DND-41 (cell line): ENCODE measurements at regions not wholly inside any gene's neighbourhood (a gene's known extent, or its start where the extent isn't known, plus 50 kb on each side); places are given as distances from the start of the nearest gene placed in this dataset.
"Not testable (repeated sequence)": the region's sequence is repeated elsewhere in the genome, so short reads cannot be mapped to it uniquely, and the experiment has no call there.

Source experiments
- ATAC-seq: fragments of 200-7000 bp; cut with Tn5 transposase; 3 replicates; pipeline ENCODE4 v1.9.1; 2021; ENCODE audit warnings: low read depth; ENCODE audit not compliant: insufficient read depth
- DNase-seq: peaks from one replicate; pipeline ENCODE4 v3.0.0-alpha.2; 2020
- H2AFZ ChIP-seq: 2 replicates; pipeline ENCODE4 v1.6.0; 2012; ENCODE audit warnings: low read depth, low read length
- H3K27ac ChIP-seq: 2 replicates; pipeline ENCODE4 v1.5.1; 2012; ENCODE audit warnings: low read length, inconsistent platforms
- H3K27me3 ChIP-seq: fragments of 200-600 bp; sonication (generic); 2 replicates; pipeline ENCODE4 v1.6.0; 2012; ENCODE audit warnings: low read length, mild to moderate bottlenecking, inconsistent platforms; ENCODE audit not compliant: insufficient read depth, poor library complexity
- H3K36me3 ChIP-seq: 2 replicates; pipeline ENCODE4 v1.5.1; 2012; ENCODE audit warnings: low read length, inconsistent platforms; ENCODE audit not compliant: insufficient read depth
- H3K4me1 ChIP-seq: 2 replicates; pipeline ENCODE4 v1.5.1; 2012; ENCODE audit warnings: mild to moderate bottlenecking, low read length; ENCODE audit not compliant: insufficient read depth
- H3K4me2 ChIP-seq: 2 replicates; pipeline ENCODE4 v1.6.0; 2012; ENCODE audit warnings: mild to moderate bottlenecking, moderate library complexity, low read length, inconsistent platforms; ENCODE audit not compliant: insufficient read depth
- H3K4me3 ChIP-seq, 2 experiments: fragments of 200-600 bp in 1 of 2; shearing (Covaris generic) in 1 of 2; 2 replicates each; pipeline ENCODE4 v1.5.1; 2012 to 2016; ENCODE audit warnings: inconsistent platforms in 2 of 2, low read length in 2 of 2, mild to moderate bottlenecking in 2 of 2, low read depth in 1 of 2, moderate library complexity in 1 of 2
- H3K79me2 ChIP-seq: 2 replicates; pipeline ENCODE4 v1.6.0; 2012; ENCODE audit warnings: low read length, inconsistent platforms; ENCODE audit not compliant: insufficient read depth
- H3K9ac ChIP-seq: 2 replicates; pipeline ENCODE4 v1.6.0; 2012; ENCODE audit warnings: low read depth, mild to moderate bottlenecking, inconsistent platforms, low read length, moderate library complexity
- H3K9me3 ChIP-seq: 2 replicates; pipeline ENCODE4 v1.5.1; 2012; ENCODE audit warnings: low read length, moderate library complexity, mild to moderate bottlenecking, inconsistent platforms; ENCODE audit not compliant: insufficient read depth, severe bottlenecking
- H4K20me1 ChIP-seq: 2 replicates; pipeline ENCODE4 v1.6.0; 2012; ENCODE audit warnings: low read length; ENCODE audit not compliant: insufficient read depth
- EZH2 ChIP-seq: IDR thresholded peaks from 3 replicates; pipeline ENCODE4 v1.6.1; 2012; ENCODE audit warnings: borderline replicate concordance, low read depth, mild to moderate bottlenecking, moderate library complexity, low read length, inconsistent platforms; ENCODE audit not compliant: severe bottlenecking
- TF ChIP-seq, protein P1 (sequence below): IDR thresholded peaks from 2 replicates; pipeline ENCODE4 v1.5.1; 2012; ENCODE audit warnings: borderline replicate concordance, low read length, moderate library complexity, mild to moderate bottlenecking; ENCODE audit not compliant: poor library complexity, severe bottlenecking; ENCODE audit errors: extremely low read depth

DNA sequence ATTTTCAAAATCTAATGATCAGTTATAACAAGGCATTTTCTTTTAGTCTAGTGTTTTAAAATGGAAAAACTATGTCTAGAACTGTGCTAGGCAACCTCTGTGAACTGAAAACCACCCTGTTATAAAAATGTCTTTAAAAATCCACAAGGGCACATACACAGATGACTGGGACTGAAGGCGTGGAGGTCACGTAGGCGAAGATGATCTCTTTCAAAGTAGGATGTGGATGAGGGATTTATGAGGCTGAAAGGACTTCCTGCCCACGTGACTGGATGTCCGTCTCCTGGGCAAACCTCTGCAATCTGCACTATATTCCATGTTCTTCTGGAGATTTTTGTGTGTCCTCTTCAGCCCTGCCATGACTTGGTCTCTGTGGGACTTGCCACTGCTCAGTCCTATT, 84.2 kb upstream of the ZNF536 start:
- H3K9me3 ChIP-seq: no peaks in the 10 kb centered on the region
- no peak for ATAC-seq
- DNase-seq: no peak

DNA sequence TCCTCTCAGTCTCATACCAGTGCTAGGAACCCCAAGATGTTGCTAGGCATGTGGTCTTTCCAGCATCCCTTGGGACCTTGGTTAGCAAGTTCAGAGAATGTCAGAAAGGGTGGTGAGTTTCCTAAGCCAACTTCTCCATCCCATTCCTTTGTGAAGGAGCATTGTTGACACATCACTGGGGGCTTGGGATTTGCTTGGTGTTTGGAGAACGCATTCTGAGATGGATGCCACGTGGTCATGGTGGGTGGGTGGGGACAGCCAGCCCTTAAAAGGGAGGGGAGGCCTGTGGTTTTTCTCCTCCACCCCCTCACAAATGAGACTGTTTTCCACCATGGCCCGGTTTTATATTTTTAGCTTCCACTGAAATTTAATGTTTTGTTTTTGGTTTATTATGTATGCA, 83.3 kb upstream of the ZNF536 start:
- Histone ChIP-seq H3K79me2 (no peaks in the 10 kb centered on the region), H3K27me3 (peaks cover 3% of the 10 kb centered on the region), H3K9ac (no peak overlapping the region), H3K9me3 (no peaks in the 10 kb centered on the region), H4K20me1 (no peaks in the 10 kb centered on the region), H3K4me1 (no peaks in the 10 kb centered on the region), H3K36me3 (no peaks in the 10 kb centered on the region), H3K4me2 (no peak overlapping the region), H2AFZ (no peak overlapping the region), H3K27ac (no peak overlapping the region), H3K4me3 (no peak overlapping the region)
- DNase-seq (no peak), ATAC-seq (no peak)
- TF ChIP-seq EZH2: no peak
- TF ChIP-seq, protein P1, sequence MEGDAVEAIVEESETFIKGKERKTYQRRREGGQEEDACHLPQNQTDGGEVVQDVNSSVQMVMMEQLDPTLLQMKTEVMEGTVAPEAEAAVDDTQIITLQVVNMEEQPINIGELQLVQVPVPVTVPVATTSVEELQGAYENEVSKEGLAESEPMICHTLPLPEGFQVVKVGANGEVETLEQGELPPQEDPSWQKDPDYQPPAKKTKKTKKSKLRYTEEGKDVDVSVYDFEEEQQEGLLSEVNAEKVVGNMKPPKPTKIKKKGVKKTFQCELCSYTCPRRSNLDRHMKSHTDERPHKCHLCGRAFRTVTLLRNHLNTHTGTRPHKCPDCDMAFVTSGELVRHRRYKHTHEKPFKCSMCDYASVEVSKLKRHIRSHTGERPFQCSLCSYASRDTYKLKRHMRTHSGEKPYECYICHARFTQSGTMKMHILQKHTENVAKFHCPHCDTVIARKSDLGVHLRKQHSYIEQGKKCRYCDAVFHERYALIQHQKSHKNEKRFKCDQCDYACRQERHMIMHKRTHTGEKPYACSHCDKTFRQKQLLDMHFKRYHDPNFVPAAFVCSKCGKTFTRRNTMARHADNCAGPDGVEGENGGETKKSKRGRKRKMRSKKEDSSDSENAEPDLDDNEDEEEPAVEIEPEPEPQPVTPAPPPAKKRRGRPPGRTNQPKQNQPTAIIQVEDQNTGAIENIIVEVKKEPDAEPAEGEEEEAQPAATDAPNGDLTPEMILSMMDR: no peak

More for the DNA sequence above, 84.2 kb upstream of the ZNF536 start:
- Histone ChIP-seq H2AFZ (no peak overlapping the region), H3K9ac (no peak overlapping the region), H3K27ac (no peak overlapping the region), H4K20me1 (no peaks in the 10 kb centered on the region), H3K36me3 (no peaks in the 10 kb centered on the region), H3K4me1 (no peaks in the 10 kb centered on the region), H3K4me3 (no peak overlapping the region), H3K79me2 (no peaks in the 10 kb centered on the region), H3K27me3 (peaks cover 3% of the 10 kb centered on the region), H3K4me2 (no peak overlapping the region)
- no peak for TF ChIP-seq EZH2
- TF ChIP-seq, protein P1: no peak

DNA sequence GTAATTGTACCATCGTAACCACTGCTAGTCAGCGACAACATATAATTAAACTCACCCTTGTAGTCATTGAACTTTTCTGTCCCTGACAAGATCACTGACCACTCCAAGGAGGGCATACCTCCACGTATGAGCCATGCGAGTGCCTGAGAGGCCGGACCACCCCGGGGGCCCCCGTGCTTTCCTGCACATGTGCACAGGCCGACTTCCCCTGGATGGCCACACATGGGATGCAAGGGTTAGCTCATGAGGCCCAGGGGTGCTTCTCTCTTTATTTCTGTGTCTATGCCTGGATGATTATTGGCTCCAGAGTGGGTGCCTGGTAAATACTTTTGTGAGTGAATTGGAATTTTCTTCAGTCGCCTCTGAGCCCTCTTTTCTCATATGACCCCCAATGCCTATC, 82.8 kb upstream of the ZNF536 start:
- H3K4me1 ChIP-seq: no peaks in the 10 kb centered on the region
- H3K9ac ChIP-seq: no peak overlapping the region
- no peaks in the 10 kb centered on the region for H4K20me1 ChIP-seq
- H3K27ac ChIP-seq: no peak overlapping the region
- no peaks in the 10 kb centered on the region for H3K9me3 ChIP-seq
- H3K79me2 ChIP-seq: no peaks in the 10 kb centered on the region
- ATAC-seq: no peak
- DNase-seq: no peak
- peaks cover 2% of the 10 kb centered on the region for H3K27me3 ChIP-seq
- no peak overlapping the region for H3K4me2 ChIP-seq
- no peaks in the 10 kb centered on the region for H3K36me3 ChIP-seq
- no peak for TF ChIP-seq EZH2
- TF ChIP-seq, protein P1: no peak
- no peak overlapping the region for H2AFZ ChIP-seq
- H3K4me3 ChIP-seq: no peak overlapping the region

DNA sequence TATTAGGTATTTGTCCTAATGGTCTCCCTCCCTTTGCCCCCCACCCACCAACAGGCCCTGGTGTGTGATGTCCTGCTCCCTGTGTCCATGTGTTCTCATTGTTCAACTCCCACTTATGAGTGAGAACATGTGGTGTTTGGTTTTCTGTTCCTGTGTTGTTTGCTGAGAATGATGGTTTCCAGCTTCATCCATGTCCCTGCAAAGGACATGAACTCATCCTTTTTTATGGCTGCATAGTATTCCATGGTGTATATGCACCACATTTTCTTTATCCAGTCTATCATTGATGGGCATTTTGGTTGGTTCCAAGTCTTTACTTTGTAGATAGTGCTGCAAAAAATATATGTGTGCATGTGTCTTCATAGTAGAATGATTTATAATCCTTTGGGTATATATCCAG, 81.4 kb upstream of the ZNF536 start:
- H3K27ac ChIP-seq, H3K9me3 ChIP-seq, H3K9ac ChIP-seq, H3K4me1 ChIP-seq, H3K4me3 ChIP-seq, ATAC-seq, H3K4me2 ChIP-seq, H3K36me3 ChIP-seq, H3K79me2 ChIP-seq, H4K20me1 ChIP-seq, DNase-seq, H2AFZ ChIP-seq, H3K27me3 ChIP-seq: not testable (repeated sequence)
